B cell (primary cell): ENCODE measurements at regions not wholly inside any gene's neighbourhood (a gene's known extent, or its start where the extent isn't known, plus 50 kb on each side); places are given as distances from the start of the nearest gene placed in this dataset.

Source experiments
- ATAC-seq: fragments of 200-7000 bp; cut with Tn5 transposase; one replicate; pipeline ENCODE4 v1.10.0; 2021; ENCODE audit warnings: low read depth, mild to moderate bottlenecking, moderate number of reproducible peaks, moderate library complexity
- CTCF ChIA-PET: fragments of 350-600 bp; sonication (Branson Sonifier 250); formaldehyde crosslinking; loops from one replicate; lab custom pipeline; 2021; ENCODE audit warnings: antibody characterized with exemption, inconsistent platforms; lab: Charles Lee
- POLR2A ChIA-PET: fragments of 350-600 bp; sonication (Branson Sonifier 250); formaldehyde crosslinking; loops from one replicate; lab custom pipeline; 2021; ENCODE audit warnings: antibody characterized with exemption; lab: Charles Lee
- DNase-seq: peaks from one replicate; pipeline ENCODE4 v3.0.0; 2013
- H2AFZ ChIP-seq: 2 replicates; pipeline ENCODE4 v1.6.1; 2012; ENCODE audit warnings: mild to moderate bottlenecking, low read depth, low read length; ENCODE audit not compliant: insufficient read depth, poor library complexity, severe bottlenecking
- H3K27ac ChIP-seq, 2 donors: 1 replicate in 1 of 2; 2 replicates in 1 of 2; pipeline ENCODE4 v1.5.1; 2012 to 2013; ENCODE audit warnings: low read length in 2 of 2, mild to moderate bottlenecking in 2 of 2, moderate library complexity in 1 of 2
- H3K27me3 ChIP-seq, 4 experiments: fragments of 200-600 bp in 1 of 4; sonication (generic) in 1 of 4; replicated peaks in 1 of 4; 1 replicate in 2 of 4; 2 replicates in 2 of 4; pipeline versions ENCODE4 v1.6.1 to v1.7.0; 2013 to 2016; ENCODE audit warnings: low read length in 3 of 4, mild to moderate bottlenecking in 2 of 4, mixed read lengths in 1 of 4, moderate library complexity in 1 of 4; ENCODE audit not compliant: insufficient read depth in 4 of 4, control insufficient read depth in 3 of 4; ENCODE audit errors: control extremely low read depth in 1 of 4
- H3K36me3 ChIP-seq, 2 experiments: replicated peaks in 1 of 2; 1 replicate in 1 of 2; 2 replicates in 1 of 2; pipeline versions ENCODE4 v1.6.1 to v1.7.1; 2013; ENCODE audit warnings: low read length in 1 of 2; ENCODE audit not compliant: insufficient read depth in 2 of 2, control insufficient read depth in 1 of 2; ENCODE audit errors: control extremely low read depth in 1 of 2, extremely low read depth in 1 of 2
- H3K4me1 ChIP-seq, 2 donors: fragments of 200-600 bp in 1 of 2; sonication (generic) in 1 of 2; 1 replicate in 1 of 2; 2 replicates in 1 of 2; pipeline versions ENCODE4 v1.5.1 to v1.6.1; 2013 to 2017; ENCODE audit warnings: low read length in 2 of 2; ENCODE audit not compliant: control insufficient read depth in 2 of 2, insufficient read depth in 2 of 2
- H3K4me2 ChIP-seq: replicated peaks from 2 replicates; pipeline ENCODE3; 2012; ENCODE audit warnings: mild to moderate bottlenecking, low read depth, low read length; ENCODE audit not compliant: poor library complexity, severe bottlenecking
- H3K4me3 ChIP-seq, 5 experiments: fragments of 200-600 bp in 1 of 5; sonication (generic) in 1 of 5; 1 replicate in 3 of 5; 2 replicates in 2 of 5; pipeline versions ENCODE4 v1.5.1 to v1.7.0; 2011 to 2016; ENCODE audit warnings: low read length in 4 of 5, mild to moderate bottlenecking in 4 of 5, low read depth in 2 of 5, control low read depth in 1 of 5, moderate library complexity in 1 of 5; ENCODE audit not compliant: insufficient read depth in 1 of 5; ENCODE audit errors: control extremely low read depth in 1 of 5, extremely low read depth in 1 of 5
- H3K79me2 ChIP-seq: fragments of 200-600 bp; sonication (generic); one replicate; pipeline ENCODE4 v1.6.0; 2016; ENCODE audit warnings: low read length; ENCODE audit not compliant: control insufficient read depth, insufficient read depth
- H3K9ac ChIP-seq: fragments of 200-600 bp; sonication (generic); 2 replicates; pipeline ENCODE4 v1.6.1; 2017; ENCODE audit warnings: mild to moderate bottlenecking, low read length, moderate library complexity
- H3K9me3 ChIP-seq, 3 donors: one replicate each; pipeline versions ENCODE4 v1.6.1 to v1.7.1; 2013; ENCODE audit warnings: low read length in 2 of 3; ENCODE audit not compliant: control insufficient read depth in 2 of 3, insufficient read depth in 1 of 3; ENCODE audit errors: control extremely low read depth in 1 of 3
- H4K20me1 ChIP-seq: 2 replicates; pipeline ENCODE4 v1.6.0; 2012; ENCODE audit warnings: mild to moderate bottlenecking, low read length; ENCODE audit not compliant: insufficient read depth, control insufficient read depth, poor library complexity, severe bottlenecking
- H3K27ac Mint-ChIP-seq: one replicate; pipeline ENCODE4 v1.8.0; 2021; ENCODE audit warnings: mixed read lengths
- H3K27me3 Mint-ChIP-seq: one replicate; pipeline ENCODE4 v1.8.0; 2021; ENCODE audit warnings: mixed read lengths
- H3K4me1 Mint-ChIP-seq: one replicate; pipeline ENCODE4 v1.8.0; 2021; ENCODE audit warnings: mixed read lengths
- H3K4me3 Mint-ChIP-seq: one replicate; pipeline ENCODE4 v1.8.0; 2021; ENCODE audit warnings: mixed read lengths
- H3K9me3 Mint-ChIP-seq: one replicate; pipeline ENCODE4 v1.8.0; 2022; ENCODE audit warnings: mixed read lengths; ENCODE audit not compliant: insufficient read depth
- EZH2 ChIP-seq: IDR thresholded peaks from 2 replicates; pipeline ENCODE4 v1.6.1; 2012; ENCODE audit warnings: borderline replicate concordance, low read depth, mild to moderate bottlenecking, moderate library complexity, low read length; ENCODE audit not compliant: insufficient read depth, poor library complexity, severe bottlenecking
- WGBS: methylation state at CpG from one replicate; pipeline ENCODE4 v1.1.5; 2013; ENCODE audit warnings: missing lambda C conversion rate; ENCODE audit not compliant: insufficient coverage; 5-methylcytosine and 5-hydroxymethylcytosine counted together
- intact Hi-C: fragments of 100-400 bp; cut with micrococcal nuclease; formaldehyde crosslinking; loops from one replicate; pipeline ENCODE4 v1.10.0; 2022
- TF ChIP-seq, protein P1 (sequence below): fragments of 200-600 bp; IDR thresholded peaks from one replicate; pipeline ENCODE4 v1.8.0; 2022; ENCODE audit warnings: antibody characterized with exemption, mild to moderate bottlenecking

DNA sequence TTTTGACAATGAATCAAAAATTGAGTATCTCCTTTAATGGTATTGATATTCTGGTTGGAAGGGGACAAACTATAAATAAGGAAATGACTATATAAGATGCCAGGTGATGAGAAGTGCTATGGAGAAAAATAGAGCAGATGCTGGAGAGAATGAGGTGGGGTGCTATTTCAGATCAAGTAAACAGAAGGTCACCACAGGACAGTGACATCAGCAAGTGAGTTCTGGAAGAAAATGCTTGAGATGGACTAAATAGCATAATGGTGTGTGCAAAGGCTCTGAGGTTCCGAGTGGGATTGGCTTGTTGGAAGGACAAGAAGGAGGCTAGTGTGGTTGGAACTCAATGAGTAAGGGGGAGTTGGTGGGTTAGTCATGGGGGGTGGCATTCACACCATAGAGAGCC is 157.5 kb upstream of the SGCD start:
- H3K27ac ChIP-seq: no peak overlapping the region

DNA sequence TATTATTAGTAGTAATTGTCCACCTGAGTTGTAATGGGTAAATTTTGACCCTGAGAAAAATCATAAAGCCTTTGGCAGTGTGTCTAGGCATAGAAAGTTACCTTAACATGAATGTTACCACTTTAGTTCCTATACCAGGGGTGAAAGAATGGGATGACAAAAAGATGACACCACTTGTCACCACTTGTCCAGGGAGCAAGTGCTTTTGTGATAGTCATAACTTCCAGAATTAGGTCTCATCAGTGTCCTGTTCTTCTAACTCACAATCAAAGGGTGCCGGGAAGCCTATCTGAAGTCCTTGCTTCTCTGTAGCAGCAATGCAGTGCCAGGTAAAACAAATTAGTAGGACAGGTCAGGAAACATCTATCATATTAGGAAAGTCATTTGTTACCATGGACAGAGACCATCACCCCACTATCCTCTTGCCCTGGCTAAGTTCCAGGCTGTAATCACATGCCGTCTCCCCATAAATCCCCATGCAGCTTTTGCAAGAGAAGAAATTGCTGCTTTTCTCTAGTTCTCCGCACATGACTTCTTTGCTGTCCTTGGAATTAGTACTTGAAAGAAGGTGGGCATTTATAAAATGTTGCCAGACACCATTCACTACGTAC is 156.5 kb upstream of the SGCD start:
- TF ChIP-seq EZH2: no peak
- TF ChIP-seq, protein P1, sequence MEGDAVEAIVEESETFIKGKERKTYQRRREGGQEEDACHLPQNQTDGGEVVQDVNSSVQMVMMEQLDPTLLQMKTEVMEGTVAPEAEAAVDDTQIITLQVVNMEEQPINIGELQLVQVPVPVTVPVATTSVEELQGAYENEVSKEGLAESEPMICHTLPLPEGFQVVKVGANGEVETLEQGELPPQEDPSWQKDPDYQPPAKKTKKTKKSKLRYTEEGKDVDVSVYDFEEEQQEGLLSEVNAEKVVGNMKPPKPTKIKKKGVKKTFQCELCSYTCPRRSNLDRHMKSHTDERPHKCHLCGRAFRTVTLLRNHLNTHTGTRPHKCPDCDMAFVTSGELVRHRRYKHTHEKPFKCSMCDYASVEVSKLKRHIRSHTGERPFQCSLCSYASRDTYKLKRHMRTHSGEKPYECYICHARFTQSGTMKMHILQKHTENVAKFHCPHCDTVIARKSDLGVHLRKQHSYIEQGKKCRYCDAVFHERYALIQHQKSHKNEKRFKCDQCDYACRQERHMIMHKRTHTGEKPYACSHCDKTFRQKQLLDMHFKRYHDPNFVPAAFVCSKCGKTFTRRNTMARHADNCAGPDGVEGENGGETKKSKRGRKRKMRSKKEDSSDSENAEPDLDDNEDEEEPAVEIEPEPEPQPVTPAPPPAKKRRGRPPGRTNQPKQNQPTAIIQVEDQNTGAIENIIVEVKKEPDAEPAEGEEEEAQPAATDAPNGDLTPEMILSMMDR: no peak
- Histone ChIP-seq H3K4me1 (no peaks in the 10 kb centered on the region), H3K79me2 (no peaks in the 10 kb centered on the region), H4K20me1 (no peaks in the 10 kb centered on the region), H3K4me2 (no peak overlapping the region), H3K27me3 (no peaks in the 10 kb centered on the region), H3K4me3 (no peak overlapping the region), H2AFZ (no peak overlapping the region), H3K9me3 (no peaks in the 10 kb centered on the region), H3K9ac (no peak overlapping the region), H3K36me3 (no peaks in the 10 kb centered on the region), H3K27ac (no peak overlapping the region)
- ChIA-PET CTCF (no interaction called here), POLR2A (no interaction called here)
- Mint-ChIP-seq H3K27me3 (no peaks in the 10 kb centered on the region), H3K9me3 (no peaks in the 10 kb centered on the region), H3K4me3 (no peak overlapping the region), H3K27ac (no peak overlapping the region), H3K4me1 (no peaks in the 10 kb centered on the region)
- WGBS: no CpG with 5 or more reads among the region's 4 CpGs
- ATAC-seq (no peak), DNase-seq (no peak)
- intact Hi-C loops: no loop called here

More for the DNA sequence above, 157.5 kb upstream of the SGCD start:
- no peak overlapping the region for H2AFZ ChIP-seq
- ATAC-seq (no peak), DNase-seq (no peak)
- POLR2A ChIA-PET: no interaction called here
- TF ChIP-seq, protein P1: no peak
- TF ChIP-seq EZH2: no peak
- H3K4me3 ChIP-seq: no peak overlapping the region
- H4K20me1 ChIP-seq: no peaks in the 10 kb centered on the region
- CTCF ChIA-PET: no interaction called here
- H3K4me1 Mint-ChIP-seq: no peaks in the 10 kb centered on the region
- H3K27me3 Mint-ChIP-seq: no peaks in the 10 kb centered on the region
- 79% methylated on average over 1 of the region's 1 CpG for WGBS
- H3K27ac Mint-ChIP-seq: no peak overlapping the region
- H3K4me3 Mint-ChIP-seq: no peak overlapping the region
- no peaks in the 10 kb centered on the region for H3K9me3 Mint-ChIP-seq
- no peak overlapping the region for H3K9ac ChIP-seq
- intact Hi-C loops: no loop called here
- H3K27me3 ChIP-seq: no peaks in the 10 kb centered on the region
- no peaks in the 10 kb centered on the region for H3K9me3 ChIP-seq
- no peaks in the 10 kb centered on the region for H3K36me3 ChIP-seq
- H3K4me1 ChIP-seq: no peaks in the 10 kb centered on the region
- no peaks in the 10 kb centered on the region for H3K79me2 ChIP-seq
- no peak overlapping the region for H3K4me2 ChIP-seq
